ENCODE measurements at regions not wholly inside any gene's neighbourhood (a gene's known extent, or its start where the extent isn't known, plus 50 kb on each side); places are given as distances from the start of the nearest gene placed in this dataset.

GRCh38 chr2:8307606-8308180, 374.2 kb upstream of the ID2 start:
- no peak for TF ChIP-seq NFIC (IDR thresholded peaks at IDR 0.05)
- TF ChIP-seq ZBTB7A (IDR thresholded peaks at IDR 0.05; ENCODE audit: low read depth) = no peak
- TF ChIP-seq FOXM1 (IDR thresholded peaks at IDR 0.05; ENCODE audit: borderline replicate concordance, low read depth) = no peak
- TF ChIP-seq CEBPB (IDR thresholded peaks at IDR 0.05) = no peak
- TF ChIP-seq MAX (IDR thresholded peaks at IDR 0.05) = no peak
- TF ChIP-seq YY1 (IDR thresholded peaks at IDR 0.05; ENCODE audit: low read depth) = no peak
- TF ChIP-seq USF1 (IDR thresholded peaks at IDR 0.05) = no peak
- TF ChIP-seq EP300 (IDR thresholded peaks at IDR 0.05; ENCODE audit: borderline replicate concordance) = no peak
- no peak for TF ChIP-seq TEAD4 (IDR thresholded peaks at IDR 0.05)
- no peak for TF ChIP-seq EGR1 (IDR thresholded peaks at IDR 0.05)
- TF ChIP-seq RAD21 (IDR thresholded peaks at IDR 0.05; ENCODE audit: low read depth) = no peak
- TF ChIP-seq TAF1 (IDR thresholded peaks at IDR 0.05; ENCODE audit: low read depth) = no peak
- TF ChIP-seq REST (IDR thresholded peaks at IDR 0.05; ENCODE audit: low read depth) = no peak
- no peak for TF ChIP-seq TCF12 (IDR thresholded peaks at IDR 0.05; ENCODE audit: low read depth)
- TF ChIP-seq CREB1 (IDR thresholded peaks at IDR 0.05; ENCODE audit: low read depth) = no peak

GRCh38 chr2:8309131-8309530, 372.7 kb upstream of the ID2 start:
- no peak for TF ChIP-seq TEAD4 (IDR thresholded peaks at IDR 0.05)
- no peak for TF ChIP-seq CEBPB (IDR thresholded peaks at IDR 0.05)
- no peak for TF ChIP-seq TCF12 (IDR thresholded peaks at IDR 0.05; ENCODE audit: low read depth)
- TF ChIP-seq NFIC (IDR thresholded peaks at IDR 0.05) = no peak
- TF ChIP-seq ZBTB7A (IDR thresholded peaks at IDR 0.05; ENCODE audit: low read depth) = no peak
- no peak for TF ChIP-seq EP300 (IDR thresholded peaks at IDR 0.05; ENCODE audit: borderline replicate concordance)
- TF ChIP-seq FOXM1 (IDR thresholded peaks at IDR 0.05; ENCODE audit: borderline replicate concordance, low read depth) = no peak
- no peak for TF ChIP-seq USF1 (IDR thresholded peaks at IDR 0.05)
- no peak for TF ChIP-seq CREB1 (IDR thresholded peaks at IDR 0.05; ENCODE audit: low read depth)
- TF ChIP-seq MAX (IDR thresholded peaks at IDR 0.05) = no peak
- TF ChIP-seq RAD21 (IDR thresholded peaks at IDR 0.05; ENCODE audit: low read depth) = no peak
- no peak for TF ChIP-seq TAF1 (IDR thresholded peaks at IDR 0.05; ENCODE audit: low read depth)
- no peak for TF ChIP-seq EGR1 (IDR thresholded peaks at IDR 0.05)
- TF ChIP-seq YY1 (IDR thresholded peaks at IDR 0.05; ENCODE audit: low read depth) = no peak
- TF ChIP-seq REST (IDR thresholded peaks at IDR 0.05; ENCODE audit: low read depth) = no peak

GRCh38 chr2:8310557-8311455, 371.1 kb upstream of the ID2 start:
- TF ChIP-seq CREB1 (IDR thresholded peaks at IDR 0.05; ENCODE audit: low read depth) = no peak
- TF ChIP-seq TEAD4 (IDR thresholded peaks at IDR 0.05) = no peak
- no peak for TF ChIP-seq REST (IDR thresholded peaks at IDR 0.05; ENCODE audit: low read depth)
- no peak for TF ChIP-seq EGR1 (IDR thresholded peaks at IDR 0.05)
- no peak for TF ChIP-seq MAX (IDR thresholded peaks at IDR 0.05)
- no peak for TF ChIP-seq EP300 (IDR thresholded peaks at IDR 0.05; ENCODE audit: borderline replicate concordance)
- TF ChIP-seq RAD21 (IDR thresholded peaks at IDR 0.05; ENCODE audit: low read depth) = no peak
- TF ChIP-seq TAF1 (IDR thresholded peaks at IDR 0.05; ENCODE audit: low read depth) = no peak
- TF ChIP-seq ZBTB7A (IDR thresholded peaks at IDR 0.05; ENCODE audit: low read depth) = no peak
- TF ChIP-seq YY1 (IDR thresholded peaks at IDR 0.05; ENCODE audit: low read depth) = no peak
- no peak for TF ChIP-seq FOXM1 (IDR thresholded peaks at IDR 0.05; ENCODE audit: borderline replicate concordance, low read depth)
- TF ChIP-seq CEBPB (IDR thresholded peaks at IDR 0.05) = no peak
